T-helper 2 cell (primary cell): ENCODE measurements at regions not wholly inside any gene's neighbourhood (a gene's known extent, or its start where the extent isn't known, plus 50 kb on each side); places are given as distances from the start of the nearest gene placed in this dataset.
A peak's percentile ranks its signal among the peaks of the same experiment; 100 is the strongest.

Experiments
- DNase-seq, 5 experiments: peaks; one replicate each; pipeline versions ENCODE4 v3.0.0 to v3.0.0-alpha.2; 2012 to 2022

GRCh38 chr2:195606179-195606578 is 50.8 kb upstream of the SLC39A10 start:
- DNase-seq = no peak

DNA sequence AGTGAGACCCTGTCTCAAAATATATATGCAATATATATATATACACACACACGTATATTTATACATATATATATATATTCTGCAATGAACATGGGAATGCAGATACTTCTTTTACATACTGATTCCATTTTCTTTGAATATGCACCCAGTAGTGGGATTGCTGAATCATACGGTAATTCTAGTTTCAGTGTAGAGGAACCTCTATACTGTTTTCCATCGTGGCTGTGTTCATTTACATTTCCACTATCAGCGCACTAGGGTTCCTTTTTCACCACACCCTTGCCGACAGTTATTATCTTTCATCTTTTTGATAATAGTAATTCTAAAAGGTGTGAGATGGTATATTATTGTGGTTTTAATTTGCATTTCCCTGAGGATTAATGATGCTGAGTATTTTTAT is 52.3 kb upstream of the SLC39A10 start:
- no peak for DNase-seq

DNA sequence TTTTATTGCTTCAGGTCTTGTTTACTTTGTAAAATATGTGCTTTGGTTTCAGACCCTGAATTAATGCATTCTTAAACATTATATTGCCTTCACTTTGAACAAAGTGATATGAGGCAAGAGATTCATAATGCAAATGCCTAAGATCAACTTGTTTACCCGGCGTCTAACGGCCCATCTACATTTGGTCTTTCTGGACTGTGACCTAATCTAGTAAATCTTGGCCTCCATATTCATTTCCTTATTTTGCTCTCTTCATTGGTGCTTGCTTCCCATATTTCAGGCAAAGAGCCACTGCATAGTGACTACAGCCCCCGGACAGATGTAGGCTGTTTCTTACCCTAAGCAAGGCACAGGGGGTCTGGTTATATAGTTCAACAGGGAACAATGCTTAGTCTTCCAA is 53.0 kb upstream of the SLC39A10 start:
- DNase-seq = no peak

DNA sequence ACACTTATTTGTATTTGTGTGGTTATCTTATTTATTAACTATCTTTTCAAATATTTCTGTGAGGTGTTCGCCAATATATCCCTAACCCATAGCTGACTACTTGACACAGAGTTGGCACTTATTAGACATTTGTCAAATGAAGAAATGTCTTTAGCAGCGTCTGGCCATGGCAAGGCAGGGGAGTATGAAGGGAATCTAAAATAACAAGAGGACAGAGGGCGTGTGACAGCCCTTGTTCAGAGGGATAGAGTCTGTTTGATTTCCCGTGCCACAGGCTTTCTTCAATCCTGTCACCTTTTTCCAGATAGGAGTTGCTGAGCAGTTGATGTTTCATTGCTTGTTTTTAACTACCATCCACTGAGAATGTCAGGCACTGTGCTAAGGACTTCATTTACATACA is 53.6 kb upstream of the SLC39A10 start:
- DNase-seq = no peak

DNA sequence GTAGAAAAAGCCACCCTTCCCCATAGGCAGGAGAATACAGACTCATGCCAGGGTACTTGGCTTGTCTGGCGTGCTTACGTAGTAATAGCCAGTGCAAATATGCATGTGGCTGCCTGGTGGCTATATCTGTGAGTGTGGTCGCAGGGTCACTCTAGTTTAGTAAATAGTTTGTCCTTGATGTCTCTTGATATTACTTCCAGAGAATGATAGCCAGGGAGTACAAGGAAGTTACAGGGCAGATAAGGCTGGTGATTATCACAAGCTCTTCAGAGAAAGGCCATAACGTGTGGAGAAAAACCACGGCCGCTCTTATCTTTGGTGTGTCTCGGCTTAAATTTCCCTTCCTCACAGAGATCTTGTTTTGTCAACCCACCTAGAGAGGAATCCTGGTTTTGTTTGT is 54.3 kb upstream of the SLC39A10 start:
- no peak for DNase-seq

DNA sequence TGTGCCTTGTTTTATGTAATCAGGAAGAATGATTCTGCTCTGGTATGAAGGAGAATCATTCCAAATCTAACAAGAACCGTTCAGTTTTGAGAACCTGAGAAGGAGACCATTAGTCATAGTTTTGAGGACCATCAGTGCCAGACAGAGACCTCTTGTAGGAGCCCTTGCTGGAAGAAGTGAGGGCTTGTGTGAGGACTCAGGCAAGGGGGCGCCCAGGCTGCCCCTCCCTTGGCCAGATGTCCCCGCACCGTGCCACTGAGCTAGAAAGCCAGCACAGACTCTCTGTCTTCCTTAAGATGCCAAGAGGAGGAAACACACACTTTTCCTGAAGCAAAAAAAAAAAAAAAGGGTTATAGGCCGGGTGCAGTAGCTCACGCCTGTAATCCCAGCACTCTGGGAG is 55.7 kb upstream of the SLC39A10 start:
- DNase-seq = no peak

DNA sequence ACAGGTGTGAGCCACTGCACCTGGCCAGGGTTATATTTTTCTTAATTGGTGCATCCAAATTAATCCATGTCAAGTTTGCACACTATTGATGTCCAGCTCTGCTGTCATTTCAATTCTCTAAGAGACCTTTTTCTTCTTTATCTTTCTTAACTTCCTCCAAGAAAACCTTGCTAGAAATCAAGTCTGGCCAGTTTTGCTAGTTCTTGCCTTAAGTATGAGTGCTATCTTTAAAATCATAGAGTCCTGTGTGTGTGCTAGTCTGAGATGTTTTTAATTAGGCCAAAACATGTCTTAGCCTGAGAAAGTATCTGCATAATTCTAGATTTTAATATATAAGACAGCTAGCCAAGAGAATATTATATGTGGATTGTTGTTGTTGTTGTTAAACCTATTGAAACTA is 56.2 kb upstream of the SLC39A10 start:
- DNase-seq = no peak

DNA sequence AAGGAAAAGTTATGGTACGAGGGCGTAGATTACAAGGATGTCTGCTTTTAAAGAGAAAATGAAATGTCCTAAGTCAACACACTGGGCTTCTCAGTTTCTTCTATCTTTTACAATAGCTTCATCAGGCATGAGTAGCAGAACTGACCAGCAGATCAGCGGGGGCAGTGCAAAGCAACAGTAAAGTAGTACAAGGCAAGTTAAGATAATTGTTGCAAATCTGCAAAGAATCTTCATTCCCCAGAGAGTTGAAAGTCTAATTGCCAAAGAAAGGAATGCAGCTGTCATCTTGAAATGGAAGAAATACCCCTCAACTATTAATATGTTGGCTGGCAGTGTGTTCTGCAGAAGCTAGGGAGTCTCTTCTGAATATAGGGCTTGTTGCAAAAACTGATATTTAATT is 60.2 kb upstream of the SLC39A10 start:
- no peak for DNase-seq

DNA sequence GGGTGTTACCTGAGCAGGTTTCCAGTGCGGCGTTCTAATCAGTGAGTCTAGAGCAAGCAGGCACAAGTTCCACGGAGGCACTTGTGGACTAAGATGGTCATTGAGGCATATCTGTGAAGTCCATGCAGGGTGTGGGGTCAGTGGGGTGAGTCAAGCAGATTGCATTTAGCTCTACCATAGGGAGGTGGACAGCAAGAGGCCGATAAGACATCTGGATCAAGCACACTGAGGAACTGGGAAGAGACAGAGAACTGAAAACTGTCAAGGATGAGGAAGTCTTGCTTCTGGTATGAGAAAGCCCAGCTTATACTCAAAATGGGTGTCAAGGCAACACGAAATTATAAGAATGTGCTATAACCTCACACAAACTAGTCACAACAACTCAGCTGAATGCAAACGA is 61.2 kb upstream of the SLC39A10 start:
- DNase-seq = no peak

DNA sequence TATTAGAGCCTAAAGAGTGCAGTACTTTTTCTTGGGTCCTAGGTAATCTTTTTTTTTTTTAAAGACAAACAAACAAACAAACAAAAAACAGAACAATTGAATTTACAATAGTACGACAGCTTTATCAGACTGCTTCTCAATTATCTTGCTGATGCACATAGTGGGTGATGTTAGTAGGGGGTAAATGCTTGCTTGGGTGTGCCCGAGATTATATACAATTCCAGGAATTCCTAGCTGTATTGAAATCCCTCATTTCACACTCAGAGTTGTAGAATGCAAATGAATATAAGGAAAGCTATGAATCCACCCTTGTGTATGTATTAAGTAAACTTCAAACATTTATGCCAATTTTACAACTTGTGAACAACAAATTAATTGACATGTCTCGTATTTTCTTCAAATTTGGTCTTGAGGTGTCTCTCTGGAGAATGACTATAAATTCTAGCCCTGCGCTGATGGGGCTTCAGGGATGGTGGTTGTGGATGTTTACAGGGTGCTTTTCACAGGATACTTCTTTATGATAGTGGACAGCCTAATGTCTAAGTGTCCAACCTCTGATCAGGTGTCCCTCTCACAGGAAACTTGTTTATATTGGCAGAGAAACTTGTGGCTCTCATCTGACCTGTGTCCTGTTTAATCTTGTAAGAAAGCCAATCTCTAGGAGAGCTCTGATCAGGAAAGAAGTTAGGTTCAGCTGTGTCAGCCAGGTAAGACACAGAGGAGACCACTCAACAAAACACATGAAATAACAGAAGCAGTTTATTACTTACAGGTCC is 61.9 kb upstream of the SLC39A10 start:
- DNase-seq = no peak

- peak in 1 of 5 experiments; percentile 5 for DNase-seq
These were observed 62.8 kb upstream of the SLC39A10 start for GRCh38 chr2:195594248-195594647.

GRCh38 chr2:195592105-195592504 is 64.9 kb upstream of the SLC39A10 start:
- no peak for DNase-seq

DNA sequence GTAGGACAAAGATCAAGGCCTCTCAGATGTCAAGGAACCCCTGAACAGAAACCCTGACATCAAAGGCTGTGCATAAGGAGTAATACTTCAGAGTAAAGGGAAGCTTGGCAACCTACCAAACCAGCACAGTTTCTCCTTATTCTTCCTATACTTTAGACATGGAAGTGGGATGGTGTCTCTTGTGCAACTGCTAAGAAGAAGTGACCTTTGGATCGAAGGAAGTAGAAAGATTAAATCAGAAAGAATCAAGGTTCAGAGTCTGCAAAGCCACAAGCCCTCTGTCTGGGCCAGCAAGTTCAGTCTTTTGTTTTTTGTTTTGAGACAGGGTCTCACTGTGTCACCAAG is 66.2 kb upstream of the SLC39A10 start:
- DNase-seq = no peak

GRCh38 chr2:195590199-195590860 is 66.7 kb upstream of the SLC39A10 start:
- no peak for DNase-seq

DNA sequence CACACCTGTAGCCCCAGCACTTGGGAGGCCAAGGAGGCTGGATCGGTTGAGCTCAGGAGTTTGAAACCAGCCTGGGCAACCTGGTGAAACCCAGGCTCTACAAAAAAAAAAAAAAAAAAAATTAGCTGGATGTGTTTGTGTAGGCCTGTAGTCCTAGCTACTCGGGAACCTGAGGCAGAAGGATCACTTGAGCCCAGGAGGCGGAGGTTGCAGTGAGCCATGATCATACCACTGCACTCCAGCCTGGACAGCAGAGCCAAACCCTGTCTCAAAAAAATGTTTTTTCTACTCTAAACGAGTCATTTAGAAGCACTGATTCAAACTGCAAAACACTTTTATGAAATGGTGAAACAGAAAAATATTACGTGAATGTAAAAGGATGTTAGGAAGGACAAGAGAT is 69.1 kb upstream of the SLC39A10 start:
- no peak for DNase-seq

GRCh38 chr2:195586062-195586714 is 70.8 kb upstream of the SLC39A10 start:
- DNase-seq = no peak

DNA sequence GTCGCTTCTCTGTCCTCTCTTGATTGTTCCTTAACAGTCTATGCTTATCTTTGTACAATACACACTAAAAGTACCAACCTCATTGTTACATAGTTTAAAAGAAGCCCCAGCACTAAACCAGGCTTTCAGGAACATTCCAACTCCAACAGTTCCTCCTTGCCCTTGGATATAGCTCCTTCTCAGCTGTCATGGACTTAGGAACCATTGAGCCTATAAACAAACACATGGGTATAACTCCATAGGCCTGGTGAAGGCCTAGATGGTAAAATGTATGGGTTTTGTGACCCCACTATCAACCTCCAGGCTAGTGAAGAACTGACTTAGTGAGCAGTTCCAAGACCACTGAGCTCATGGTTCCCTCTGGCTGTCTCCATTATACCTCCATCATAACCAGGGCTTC is 74.8 kb upstream of the SLC39A10 start:
- no peak for DNase-seq

GRCh38 chr2:195579776-195580555 is 77.1 kb upstream of the SLC39A10 start:
- no peak for DNase-seq

- DNase-seq = no peak
These were observed 81.1 kb upstream of the SLC39A10 start for GRCh38 chr2:195575879-195576401.

DNA sequence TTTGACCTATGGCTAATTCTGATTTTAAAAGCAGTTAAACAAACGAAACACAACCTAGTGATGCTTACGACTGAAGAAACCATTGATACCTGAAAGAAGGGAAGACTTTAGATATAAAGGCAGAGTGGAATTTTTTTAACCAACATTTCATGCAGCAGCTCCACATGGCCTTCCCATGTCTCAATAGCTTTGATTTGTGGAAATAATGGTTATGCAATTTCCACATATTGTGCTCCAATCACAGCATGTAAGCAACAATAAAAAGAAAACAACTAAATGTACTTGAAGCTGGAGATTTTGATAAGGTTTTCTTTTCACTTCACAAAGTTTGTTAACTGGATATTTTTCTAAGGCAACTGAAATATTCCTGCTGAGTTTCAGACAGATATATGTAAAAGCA is 82.0 kb upstream of the SLC39A10 start:
- no peak for DNase-seq

DNA sequence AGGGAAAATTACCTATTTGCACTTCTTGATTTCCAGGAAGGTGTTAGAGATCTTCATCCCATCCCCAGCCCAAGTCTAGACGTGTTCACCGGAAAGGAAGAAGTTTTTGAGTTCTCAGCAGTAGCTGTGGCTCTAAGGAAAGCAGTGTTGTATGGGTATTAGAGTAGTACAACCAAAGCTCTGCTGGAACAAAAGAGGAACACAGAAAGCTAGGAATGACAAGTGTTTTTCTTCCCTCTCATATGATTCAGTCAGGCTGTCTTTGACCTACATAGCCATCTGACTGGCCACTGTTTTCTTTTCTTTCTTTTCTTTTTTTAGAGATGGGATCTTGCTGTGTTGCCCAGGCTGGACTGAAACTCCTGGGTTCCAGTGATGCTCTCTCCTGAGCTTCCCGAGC is 82.7 kb upstream of the SLC39A10 start:
- no peak for DNase-seq

- DNase-seq = no peak
These were observed 83.9 kb upstream of the SLC39A10 start for GRCh38 chr2:195572895-195573683.
